ENCODE measurements at regions not wholly inside any gene's neighbourhood (a gene's known extent, or its start where the extent isn't known, plus 50 kb on each side); places are given as distances from the start of the nearest gene placed in this dataset.
"Not testable (repeated sequence)": the region's sequence is repeated elsewhere in the genome, so short reads cannot be mapped to it uniquely, and the experiment has no call there.

GRCh38 chr7:84913731-84914130 lies 273.1 kb downstream of the SEMA3D start:
- H3K36me3 ChIP-seq, result no peaks in the 10 kb centered on the region
- H3K4me3 ChIP-seq, result peak overlapping the region in 1 of 4 donors; percentile 2

GRCh38 chr7:84912993-84913635 lies 273.7 kb downstream of the SEMA3D start:
- peaks cover 0 to 21% (median 11%) of the 10 kb centered on the region in 4 donors for H3K4me1 ChIP-seq
- no peaks in the 10 kb centered on the region for H3K9me3 ChIP-seq
- H3K27ac ChIP-seq, result peak overlapping the region in 3 of 4 donors; percentile 29 to 44 (median 37)
- TF ChIP-seq POLR2AphosphoS5 (IDR thresholded peaks at IDR 0.05) (no peak), EP300 (IDR thresholded peaks at IDR 0.05) (no peak), CTCF (IDR thresholded peaks at IDR 0.05) (no peak), POLR2A (IDR thresholded peaks at IDR 0.05) (no peak)
- WGBS, 2 donors, result 30 to 64% methylated on average over 5 of the region's 5 CpGs
- H3K4me3 ChIP-seq, result peak overlapping the region in 1 of 4 donors; percentile 2
- DNase-seq, result no peak
- no peaks in the 10 kb centered on the region for H3K27me3 ChIP-seq
- H3K36me3 ChIP-seq, result no peaks in the 10 kb centered on the region
- intact Hi-C loops (cut with DNase I), result no loop called here

More at GRCh38 chr7:84913731-84914130, 273.1 kb downstream of the SEMA3D start:
- TF ChIP-seq POLR2A (IDR thresholded peaks at IDR 0.05) (no peak), EP300 (IDR thresholded peaks at IDR 0.05) (no peak), CTCF (IDR thresholded peaks at IDR 0.05) (no peak), POLR2AphosphoS5 (IDR thresholded peaks at IDR 0.05) (no peak)
- intact Hi-C loops (cut with DNase I), result no loop called here
- peak overlapping the region in 3 of 4 donors; percentile 29 to 44 (median 37) for H3K27ac ChIP-seq
- no peak for DNase-seq
- peaks cover 0 to 15% (median 5%) of the 10 kb centered on the region in 4 donors for H3K4me1 ChIP-seq
- no peaks in the 10 kb centered on the region for H3K27me3 ChIP-seq
- H3K9me3 ChIP-seq, result no peaks in the 10 kb centered on the region

- no peak overlapping the region for H3K4me3 ChIP-seq
- intact Hi-C loops (cut with DNase I), result no loop called here
- no peaks in the 10 kb centered on the region for H3K27me3 ChIP-seq
- TF ChIP-seq POLR2A (IDR thresholded peaks at IDR 0.05) (no peak), EP300 (IDR thresholded peaks at IDR 0.05) (no peak), CTCF (IDR thresholded peaks at IDR 0.05) (no peak), POLR2AphosphoS5 (IDR thresholded peaks at IDR 0.05) (no peak)
- no peak for DNase-seq
- H3K4me1 ChIP-seq, result peaks cover 0 to 27% (median 15%) of the 10 kb centered on the region in 4 donors
- H3K27ac ChIP-seq, result no peak overlapping the region
- H3K36me3 ChIP-seq, result no peaks in the 10 kb centered on the region
- 84 to 88% methylated on average over 2 of the region's 2 CpGs for WGBS, 2 donors
- no peaks in the 10 kb centered on the region for H3K9me3 ChIP-seq
Observed at GRCh38 chr7:84912537-84912936, 274.3 kb downstream of the SEMA3D start.

- no peak for DNase-seq
- no peaks in the 10 kb centered on the region for H3K9me3 ChIP-seq
- intact Hi-C loops (cut with DNase I), result no loop called here
- peaks cover 0 to 32% (median 18%) of the 10 kb centered on the region in 4 donors for H3K4me1 ChIP-seq
- H3K36me3 ChIP-seq, result no peaks in the 10 kb centered on the region
- H3K4me3 ChIP-seq, result no peak overlapping the region
- no peak for TF ChIP-seq POLR2AphosphoS5 (IDR thresholded peaks at IDR 0.05)
- TF ChIP-seq POLR2A (IDR thresholded peaks at IDR 0.05), result no peak
- no peak for TF ChIP-seq EP300 (IDR thresholded peaks at IDR 0.05)
- TF ChIP-seq CTCF (IDR thresholded peaks at IDR 0.05), result no peak
- no peak overlapping the region for H3K27ac ChIP-seq
- no peaks in the 10 kb centered on the region for H3K27me3 ChIP-seq
Observed at GRCh38 chr7:84912018-84912417, 274.8 kb downstream of the SEMA3D start.

GRCh38 chr7:84911077-84911476 lies 275.8 kb downstream of the SEMA3D start:
- intact Hi-C loops (cut with DNase I), result no loop called here
- 84 to 92% methylated on average over 4 of the region's 4 CpGs for WGBS, 2 donors
- Histone ChIP-seq H3K4me3 (no peak overlapping the region), H3K36me3 (no peaks in the 10 kb centered on the region), H3K4me1 (peaks cover 0 to 33% (median 19%) of the 10 kb centered on the region in 4 donors), H3K9me3 (no peaks in the 10 kb centered on the region), H3K27me3 (no peaks in the 10 kb centered on the region), H3K27ac (no peak overlapping the region)
- TF ChIP-seq POLR2AphosphoS5 (IDR thresholded peaks at IDR 0.05) (no peak), EP300 (IDR thresholded peaks at IDR 0.05) (no peak), POLR2A (IDR thresholded peaks at IDR 0.05) (no peak), CTCF (IDR thresholded peaks at IDR 0.05) (no peak)
- no peak for DNase-seq

- H3K9me3 ChIP-seq; H3K4me3 ChIP-seq; H3K27me3 ChIP-seq; H3K36me3 ChIP-seq; DNase-seq; intact Hi-C loops (cut with DNase I); H3K27ac ChIP-seq: not testable (repeated sequence)
- H3K4me1 ChIP-seq, result peaks cover 0 to 33% (median 19%) of the 10 kb centered on the region in 4 donors
- 86 to 90% methylated on average over 5 of the region's 5 CpGs for WGBS, 2 donors
Observed at GRCh38 chr7:84910322-84910721, 276.5 kb downstream of the SEMA3D start.
